Endothelial cell of umbilical vein (primary cell): ENCODE measurements at regions not wholly inside any gene's neighbourhood (a gene's known extent, or its start where the extent isn't known, plus 50 kb on each side); places are given as distances from the start of the nearest gene placed in this dataset.

Experiments used
- BruUV-seq: library from RNA; stranded (reverse); fragments of 400-500 nt; replicated peaks from 2 replicates; lab custom pipeline; 2021; lab: Mats Ljungman, UMichigan
- CTCF ChIA-PET: fragments of 300-600, 350-600 bp; sonication (Branson Sonifier 250); formaldehyde crosslinking; loops from one replicate; lab custom pipeline; 2021; ENCODE audit warnings: antibody characterized with exemption, inconsistent platforms; lab: Charles Lee
- POLR2A ChIA-PET: fragments of 300-600, 350-600 bp; sonication (Branson Sonifier 250); formaldehyde crosslinking; loops from one replicate; lab custom pipeline; 2021; ENCODE audit warnings: antibody characterized with exemption, inconsistent platforms; lab: Charles Lee
- DNase-seq: peaks from one replicate; pipeline ENCODE4 v3.0.0-alpha.2; 2011; ENCODE audit warnings: low read depth, low spot score
- FAIRE-seq: peaks from 2 replicates; lab custom pipeline; 2011; peaks lifted over from hg19 to GRCh38; lab: Jason Lieb, UNC
- H2AFZ ChIP-seq: 2 replicates; pipeline ENCODE4 v1.6.0; 2012; ENCODE audit warnings: low read depth, low read length, control low read depth, inconsistent platforms
- H3K27ac ChIP-seq: 2 replicates; pipeline ENCODE4 v1.5.1; 2011; ENCODE audit warnings: low read depth, mild to moderate bottlenecking, control low read depth, low read length, moderate library complexity; ENCODE audit not compliant: insufficient read depth
- H3K27me3 ChIP-seq, 2 experiments: 2 replicates each; pipeline versions ENCODE4 v1.6.0 to v1.6.1; 2011; ENCODE audit warnings: low read length in 2 of 2, mixed read lengths in 1 of 2; ENCODE audit not compliant: control insufficient read depth in 2 of 2, insufficient read depth in 2 of 2
- H3K36me3 ChIP-seq, 2 experiments: 2 replicates in 1 of 2; 3 replicates in 1 of 2; pipeline ENCODE4 v1.5.1; 2011; ENCODE audit warnings: low read length in 2 of 2, mild to moderate bottlenecking in 1 of 2, moderate library complexity in 1 of 2; ENCODE audit not compliant: control insufficient read depth in 2 of 2, insufficient read depth in 2 of 2; ENCODE audit errors: extremely low read depth in 1 of 2
- H3K4me1 ChIP-seq: 3 replicates; pipeline ENCODE4 v1.5.1; 2011; ENCODE audit warnings: mild to moderate bottlenecking, low read length; ENCODE audit not compliant: control insufficient read depth, insufficient read depth; ENCODE audit errors: extremely low read depth
- H3K4me2 ChIP-seq: 2 replicates; pipeline ENCODE4 v1.6.1; 2011; ENCODE audit warnings: low read length, control low read depth, mixed read lengths; ENCODE audit not compliant: insufficient read depth
- H3K4me3 ChIP-seq, 3 experiments: fragments of 200-600 bp in 1 of 3; sonication (generic), shearing (Covaris generic) in 1 of 3; replicated peaks in 1 of 3; 2 replicates each; pipeline ENCODE4 v1.5.1; 2011 to 2016; ENCODE audit warnings: control low read depth in 3 of 3, low read length in 3 of 3, mild to moderate bottlenecking in 2 of 3, inconsistent platforms in 1 of 3, low read depth in 1 of 3, moderate library complexity in 1 of 3; ENCODE audit not compliant: insufficient read depth in 1 of 3
- H3K79me2 ChIP-seq: 2 replicates; pipeline ENCODE4 v1.6.0; 2012; ENCODE audit warnings: low read length, inconsistent platforms; ENCODE audit not compliant: control insufficient read depth, insufficient read depth
- H3K9ac ChIP-seq: replicated peaks from 2 replicates; pipeline ENCODE3; 2011; ENCODE audit warnings: low read length, control low read depth; ENCODE audit not compliant: insufficient read depth; ENCODE audit errors: extremely low read depth
- H3K9me1 ChIP-seq: replicated peaks from 3 replicates; pipeline ENCODE4 v1.6.0; 2011; ENCODE audit warnings: mild to moderate bottlenecking, low read length; ENCODE audit not compliant: control insufficient read depth, insufficient read depth; ENCODE audit errors: extremely low read depth
- H3K9me3 ChIP-seq: replicated peaks from 2 replicates; pipeline ENCODE4 v1.5.1; 2012; ENCODE audit warnings: low read length, inconsistent platforms; ENCODE audit not compliant: control insufficient read depth, insufficient read depth
- H4K20me1 ChIP-seq: replicated peaks from 2 replicates; pipeline ENCODE3; 2011; ENCODE audit warnings: mild to moderate bottlenecking, low read length; ENCODE audit not compliant: control insufficient read depth, insufficient read depth; ENCODE audit errors: extremely low read depth
- CTCF ChIP-seq, 2 donors: IDR thresholded peaks; 1 replicate in 1 of 2; 2 replicates in 1 of 2; pipeline ENCODE4 v1.5.1; 2011; ENCODE audit warnings: low read length in 2 of 2, mild to moderate bottlenecking in 2 of 2, moderate library complexity in 2 of 2, control low read depth in 1 of 2, inconsistent platforms in 1 of 2, low read depth in 1 of 2; ENCODE audit not compliant: insufficient read depth in 1 of 2; ENCODE audit errors: extremely low read depth in 1 of 2
- EZH2 ChIP-seq: IDR thresholded peaks from 2 replicates; pipeline ENCODE4 v1.6.1; 2012; ENCODE audit warnings: borderline replicate concordance, low read depth, mild to moderate bottlenecking, moderate library complexity, low read length, inconsistent platforms; ENCODE audit not compliant: severe bottlenecking
- FOS ChIP-seq: IDR thresholded peaks from 2 replicates; pipeline ENCODE4 v1.6.1; 2011; ENCODE audit warnings: mild to moderate bottlenecking, low read length, moderate library complexity, borderline replicate concordance; ENCODE audit not compliant: insufficient read depth
- GATA2 ChIP-seq: IDR thresholded peaks from 2 replicates; pipeline ENCODE4 v1.7.0; 2011; ENCODE audit warnings: low read depth, mild to moderate bottlenecking, moderate library complexity, mixed read lengths, low read length; ENCODE audit not compliant: insufficient read length, insufficient read depth
- JUN ChIP-seq: IDR thresholded peaks from 2 replicates; pipeline ENCODE4 v1.6.1; 2011; ENCODE audit warnings: borderline replicate concordance, low read depth; ENCODE audit not compliant: insufficient read length, insufficient read depth
- MAX ChIP-seq: IDR thresholded peaks from 2 replicates; pipeline ENCODE4 v1.6.1; 2011; ENCODE audit not compliant: insufficient read depth, insufficient read length
- MYC ChIP-seq: IDR thresholded peaks from one replicate; pipeline ENCODE4 v1.6.1; 2011; ENCODE audit warnings: mild to moderate bottlenecking, low read depth, low read length
- POLR2A ChIP-seq: IDR thresholded peaks from 2 replicates; pipeline ENCODE4 v1.6.1; 2012; ENCODE audit warnings: low read depth, mild to moderate bottlenecking, control low read depth, low read length
- POLR2AphosphoS5 ChIP-seq: IDR thresholded peaks from 2 replicates; pipeline ENCODE4 v1.6.1; 2012; ENCODE audit warnings: low read depth, mild to moderate bottlenecking, control low read depth, low read length, moderate library complexity; ENCODE audit not compliant: insufficient read depth
- dilution Hi-C: fragments of 300-500 bp; cut with MboI; formaldehyde crosslinking; loops from one replicate; pipeline ENCODE4 v1.15.0; 2019; ENCODE audit warnings: low sequenced_read_pairs; ENCODE audit not compliant: extremely low pct_ligation_motif_present
- intact Hi-C: fragments of 100-400 bp; cut with micrococcal nuclease; formaldehyde crosslinking; loops from one replicate; pipeline ENCODE4 v1.10.0; 2022

- Histone ChIP-seq H4K20me1 (no peaks in the 10 kb centered on the region), H2AFZ (no peak overlapping the region), H3K27me3 (no peaks in the 10 kb centered on the region), H3K4me2 (no peak overlapping the region), H3K79me2 (no peaks in the 10 kb centered on the region), H3K9me1 (no peaks in the 10 kb centered on the region), H3K27ac (no peak overlapping the region), H3K4me1 (no peaks in the 10 kb centered on the region), H3K4me3 (no peak overlapping the region), H3K36me3 (no peaks in the 10 kb centered on the region), H3K9me3 (peaks cover 2% of the 10 kb centered on the region), H3K9ac (no peak overlapping the region)
- no peak for DNase-seq
- dilution Hi-C loops: no loop called here
- no TSS peak for BruUV-seq
- ChIA-PET CTCF (no interaction called here), POLR2A (no interaction called here)
- TF ChIP-seq MYC (no peak), JUN (no peak), CTCF (IDR thresholded peaks at IDR 0.05; ENCODE audit: extremely low read depth in 1 of 2, insufficient read depth in 1 of 2, low read depth in 1 of 2, low read length in 2 of 2) (no peak)
- intact Hi-C loops: no loop called here
- no peak for FAIRE-seq
Observed at GRCh38 chr20:61115364-61116065, 136.5 kb upstream of the CDH4 start.

- H3K9me3 ChIP-seq: peaks cover 2% of the 10 kb centered on the region
- no peaks in the 10 kb centered on the region for H4K20me1 ChIP-seq
- H2AFZ ChIP-seq: no peak overlapping the region
- no peak overlapping the region for H3K4me2 ChIP-seq
- no peaks in the 10 kb centered on the region for H3K9me1 ChIP-seq
- H3K36me3 ChIP-seq: no peaks in the 10 kb centered on the region
- no TSS peak for BruUV-seq
- no peak overlapping the region for H3K27ac ChIP-seq
- H3K4me1 ChIP-seq: no peaks in the 10 kb centered on the region
- TF ChIP-seq JUN: no peak
- no peak for TF ChIP-seq POLR2AphosphoS5
- no peak for TF ChIP-seq MAX
- no peak for TF ChIP-seq MYC
- TF ChIP-seq FOS: no peak
- no peak for TF ChIP-seq EZH2
- TF ChIP-seq POLR2A: no peak
- TF ChIP-seq GATA2: no peak
- no peak for TF ChIP-seq CTCF (IDR thresholded peaks at IDR 0.05; ENCODE audit: extremely low read depth in 1 of 2, insufficient read depth in 1 of 2, low read depth in 1 of 2, low read length in 2 of 2)
- H3K27me3 ChIP-seq: no peaks in the 10 kb centered on the region
- CTCF ChIA-PET: no interaction called here
- intact Hi-C loops: no loop called here
- no peak for FAIRE-seq
- no peaks in the 10 kb centered on the region for H3K79me2 ChIP-seq
- no peak overlapping the region for H3K4me3 ChIP-seq
- no peak overlapping the region for H3K9ac ChIP-seq
- no peak for DNase-seq
- POLR2A ChIA-PET: no interaction called here
- dilution Hi-C loops: no loop called here
Observed at GRCh38 chr20:61117725-61118124, 134.3 kb upstream of the CDH4 start.
